GM23338 (cell line): ENCODE measurements at regions not wholly inside any gene's neighbourhood (a gene's known extent, or its start where the extent isn't known, plus 50 kb on each side); places are given as distances from the start of the nearest gene placed in this dataset.

Experiments used
- ATAC-seq: fragments of 200-7000 bp; cut with Tn5 transposase; 3 replicates; pipeline ENCODE4 v1.9.1; 2020
- DNase-seq: peaks from one replicate; pipeline ENCODE4 v3.0.0-alpha.2; 2015; ENCODE audit warnings: low spot score
- H2AFZ ChIP-seq: fragments of 200-600 bp; sonication (generic); 2 replicates; pipeline ENCODE4 v1.8.0; 2016; ENCODE audit warnings: antibody characterized with exemption, mild to moderate bottlenecking, moderate library complexity
- H3F3A ChIP-seq: fragments of 200-600 bp; sonication (generic); replicated peaks from 2 replicates; pipeline ENCODE4 v1.8.0; 2017; ENCODE audit warnings: antibody characterized with exemption, mixed run types, low read depth
- H3K27ac ChIP-seq: fragments of 200-600 bp; sonication (generic); 2 replicates; pipeline ENCODE4 v1.6.1; 2016; ENCODE audit warnings: low read depth
- H3K27me3 ChIP-seq: fragments of 200-600 bp; sonication (generic); 2 replicates; pipeline ENCODE4 v1.8.0; 2016; ENCODE audit warnings: mild to moderate bottlenecking, mixed run types, moderate library complexity; ENCODE audit not compliant: insufficient read depth
- H3K36me3 ChIP-seq: fragments of 200-600 bp; sonication (generic); 2 replicates; pipeline ENCODE4 v1.8.0; 2016; ENCODE audit warnings: mild to moderate bottlenecking; ENCODE audit not compliant: insufficient read depth
- H3K4me1 ChIP-seq: fragments of 200-600 bp; sonication (generic); 2 replicates; pipeline ENCODE4 v1.8.0; 2016; ENCODE audit warnings: mild to moderate bottlenecking, moderate library complexity; ENCODE audit not compliant: insufficient read depth
- H3K4me2 ChIP-seq: fragments of 200-600 bp; sonication (generic); 2 replicates; pipeline ENCODE4 v1.7.1; 2017; ENCODE audit warnings: mixed run types
- H3K4me3 ChIP-seq: fragments of 200-600 bp; sonication (generic); 2 replicates; pipeline ENCODE4 v1.6.1; 2016; ENCODE audit warnings: mixed run types
- H3K79me2 ChIP-seq: fragments of 200-600 bp; sonication (generic); replicated peaks from 2 replicates; pipeline ENCODE4 v1.8.0; 2017; ENCODE audit warnings: mild to moderate bottlenecking; ENCODE audit not compliant: insufficient read depth
- H3K9me2 ChIP-seq: fragments of 200-600 bp; sonication (generic); 2 replicates; pipeline ENCODE4 v1.8.0; 2017; ENCODE audit not compliant: insufficient read depth
- H4K20me1 ChIP-seq: fragments of 200-600 bp; sonication (generic); replicated peaks from 2 replicates; pipeline ENCODE4 v1.8.0; 2017; ENCODE audit warnings: mild to moderate bottlenecking; ENCODE audit not compliant: insufficient read depth
- H3K27ac Mint-ChIP-seq: 2 replicates; pipeline ENCODE4 v1.8.0; 2020; ENCODE audit warnings: inconsistent platforms, mild to moderate bottlenecking, moderate library complexity, mixed read lengths
- H3K27me3 Mint-ChIP-seq: 3 replicates; pipeline ENCODE4 v1.8.0; 2022; ENCODE audit warnings: low read depth, mild to moderate bottlenecking, moderate library complexity, mixed read lengths, inconsistent platforms; ENCODE audit not compliant: insufficient read depth, poor library complexity
- H3K36me3 Mint-ChIP-seq: 3 replicates; pipeline ENCODE4 v1.8.0; 2021; ENCODE audit warnings: low read depth, mild to moderate bottlenecking, inconsistent platforms, moderate library complexity, mixed read lengths
- H3K4me1 Mint-ChIP-seq: 3 replicates; pipeline ENCODE4 v1.8.0; 2020; ENCODE audit warnings: mild to moderate bottlenecking, inconsistent platforms, mixed read lengths
- H3K4me3 Mint-ChIP-seq: 3 replicates; pipeline ENCODE4 v1.8.0; 2021; ENCODE audit warnings: moderate library complexity, mild to moderate bottlenecking, inconsistent platforms, mixed read lengths
- H3K9me3 Mint-ChIP-seq: 3 replicates; pipeline ENCODE4 v1.8.0; 2020; ENCODE audit warnings: moderate library complexity, mild to moderate bottlenecking, inconsistent platforms, mixed read lengths
- CTCF ChIP-seq, 2 experiments: fragments of 200-600 bp in 1 of 2; sonication (generic) in 1 of 2; conservative IDR thresholded peaks; 2 replicates each; pipeline versions ENCODE4 v1.5.1 to v1.6.1; 2016 to 2017; ENCODE audit warnings: antibody characterized with exemption in 2 of 2, low read depth in 2 of 2, mild to moderate bottlenecking in 2 of 2, moderate library complexity in 1 of 2
- ETS1 ChIP-seq: IDR thresholded peaks from 2 replicates; pipeline ENCODE4 v1.6.1; 2016; ENCODE audit warnings: antibody characterized with exemption
- EZH2 ChIP-seq: fragments of 200-600 bp; sonication (generic); IDR thresholded peaks from one replicate; pipeline ENCODE4 v1.8.0; 2017; ENCODE audit warnings: antibody characterized with exemption, mild to moderate bottlenecking, low read depth; ENCODE audit not compliant: unreplicated experiment
- EZH2phosphoT487 ChIP-seq: fragments of 200-600 bp; sonication (generic); IDR thresholded peaks from one replicate; pipeline ENCODE4 v1.8.1; 2018; ENCODE audit warnings: antibody characterized with exemption; ENCODE audit not compliant: unreplicated experiment
- JUNB ChIP-seq: IDR thresholded peaks from one replicate; pipeline ENCODE4 v1.6.1; 2016; ENCODE audit warnings: antibody characterized with exemption; ENCODE audit not compliant: unreplicated experiment
- NANOG ChIP-seq: IDR thresholded peaks from 2 replicates; pipeline ENCODE4 v1.6.1; 2016; ENCODE audit warnings: antibody characterized with exemption, borderline replicate concordance
- POLR2AphosphoS5 ChIP-seq: IDR thresholded peaks from 2 replicates; pipeline ENCODE4 v1.6.1; 2016; ENCODE audit warnings: antibody characterized with exemption, low read depth
- STAT1 ChIP-seq: IDR thresholded peaks from one replicate; pipeline ENCODE4 v1.6.1; 2016; ENCODE audit warnings: antibody characterized with exemption; ENCODE audit not compliant: unreplicated experiment
- ZNF114 ChIP-seq: fragments of 250-450 bp; sonication (Bioruptor Pico); IDR thresholded peaks from 2 replicates; pipeline ENCODE4 v1.5.0; 2020; ENCODE audit warnings: mild to moderate bottlenecking, moderate library complexity
- ZNF331 ChIP-seq: fragments of 250-450 bp; sonication (Bioruptor Pico); IDR thresholded peaks from 2 replicates; pipeline ENCODE4 v1.5.0; 2020; ENCODE audit warnings: low read depth, mild to moderate bottlenecking, moderate library complexity
- ZNF462 ChIP-seq: fragments of 250-450 bp; sonication (Bioruptor Pico); IDR thresholded peaks from 2 replicates; pipeline ENCODE4 v1.5.0; 2020; ENCODE audit warnings: mild to moderate bottlenecking, moderate library complexity

GRCh38 chr11:95398437-95399112, 167.6 kb upstream of the SESN3 start:
- Histone ChIP-seq H3K27ac (no peak overlapping the region), H3F3A (no peaks in the 10 kb centered on the region), H3K79me2 (no peaks in the 10 kb centered on the region), H3K36me3 (no peaks in the 10 kb centered on the region), H3K9me2 (peaks cover 3% of the 10 kb centered on the region; the same call in 1 of the 2 replicates), H3K4me2 (no peak overlapping the region), H2AFZ (0 out of 2 replicates have a peak overlapping the region, but pooled peaks have one; percentile 25), H3K4me1 (no peaks in the 10 kb centered on the region), H3K27me3 (no peaks in the 10 kb centered on the region), H4K20me1 (no peaks in the 10 kb centered on the region), H3K4me3 (no peak overlapping the region)
- no peak for ATAC-seq
- Mint-ChIP-seq H3K36me3 (no peaks in the 10 kb centered on the region), H3K9me3 (no peaks in the 10 kb centered on the region), H3K27me3 (no peaks in the 10 kb centered on the region), H3K4me3 (no peak overlapping the region), H3K27ac (no peak overlapping the region), H3K4me1 (no peaks in the 10 kb centered on the region)
- no peak for TF ChIP-seq ZNF114 (CRISPR knock-in tag)
- no peak for TF ChIP-seq JUNB
- DNase-seq = no peak

GRCh38 chr11:95392644-95393043, 161.6 kb upstream of the SESN3 start:
- DNase-seq = no peak
- peaks cover 4% of the 10 kb centered on the region; the same call in 1 of the 3 replicates for H3K4me1 Mint-ChIP-seq
- no peak overlapping the region for H3K27ac Mint-ChIP-seq
- Histone ChIP-seq H4K20me1 (no peaks in the 10 kb centered on the region), H3F3A (no peaks in the 10 kb centered on the region), H3K27ac (no peak overlapping the region), H3K27me3 (no peaks in the 10 kb centered on the region), H3K4me3 (no peak overlapping the region), H3K4me1 (no peaks in the 10 kb centered on the region), H3K79me2 (no peaks in the 10 kb centered on the region), H2AFZ (no peak overlapping the region), H3K36me3 (no peaks in the 10 kb centered on the region), H3K4me2 (no peak overlapping the region), H3K9me2 (no peaks in the 10 kb centered on the region; the same call in 1 of the 2 replicates)
- no peak for ATAC-seq
- H3K4me3 Mint-ChIP-seq = no peak overlapping the region
- no peaks in the 10 kb centered on the region for H3K27me3 Mint-ChIP-seq
- no peaks in the 10 kb centered on the region for H3K36me3 Mint-ChIP-seq
- H3K9me3 Mint-ChIP-seq = no peaks in the 10 kb centered on the region
- TF ChIP-seq EZH2 = no peak
- TF ChIP-seq ZNF331 (CRISPR knock-in tag) = no peak
- no peak for TF ChIP-seq STAT1
- TF ChIP-seq ZNF114 (CRISPR knock-in tag) = no peak
- no peak for TF ChIP-seq NANOG
- TF ChIP-seq ETS1 = no peak
- no peak for TF ChIP-seq POLR2AphosphoS5
- TF ChIP-seq ZNF462 (CRISPR knock-in tag) = no peak
- TF ChIP-seq EZH2phosphoT487 = no peak
- no peak for TF ChIP-seq CTCF (conservative IDR thresholded peaks at IDR 0.05; ENCODE audit: low read depth in 2 of 2)
- TF ChIP-seq JUNB = no peak
